ENCODE measurements at regions not wholly inside any gene's neighbourhood (a gene's known extent, or its start where the extent isn't known, plus 50 kb on each side); places are given as distances from the start of the nearest gene placed in this dataset.

- TF ChIP-seq CTCF (IDR thresholded peaks at IDR 0.05; ENCODE audit: control extremely low read depth, extremely low read depth), result no peak
- H3K27ac ChIP-seq (ENCODE audit: low read depth in 1 of 2, low read length in 1 of 2), result no peak overlapping the region
- no peaks in the 10 kb centered on the region for H3K27me3 ChIP-seq (ENCODE audit: control insufficient read depth in 3 of 3, insufficient read depth in 3 of 3, low read length in 2 of 3)
- H3K36me3 ChIP-seq (ENCODE audit: control insufficient read depth in 4 of 4, insufficient read depth in 4 of 4, low read length in 4 of 4), result no peaks in the 10 kb centered on the region
- H3K4me3 ChIP-seq, result no peak overlapping the region
- DNase-seq (no peak), ATAC-seq (ENCODE audit: insufficient read depth, low FRiP score) (no peak)
- no peaks in the 10 kb centered on the region for H3K4me1 ChIP-seq (ENCODE audit: control insufficient read depth in 5 of 5, insufficient read depth in 5 of 5, low read length in 5 of 5)
- WGBS, 2 donors, result 26 to 50% methylated on average over 1 of the region's 1 CpG
- no peak overlapping the region for H3K9ac ChIP-seq (ENCODE audit: insufficient read depth in 1 of 2, low read length in 2 of 2)
- H3K9me3 ChIP-seq (ENCODE audit: control insufficient read depth in 4 of 4, insufficient read depth in 3 of 4, low read length in 3 of 4), result peaks cover 0 to 5% (median under 1%) of the 10 kb centered on the region in 4 donors
Observed at GRCh38 chr4:104983615-104984179, 163.0 kb upstream of the TET2 start.

- 84 to 93% methylated on average over 5 of the region's 5 CpGs for WGBS, 2 donors
Observed at GRCh38 chr4:104986306-104986705, 160.4 kb upstream of the TET2 start.

GRCh38 chr4:104989371-104989770, 157.3 kb upstream of the TET2 start:
- H3K27me3 ChIP-seq (ENCODE audit: control insufficient read depth in 3 of 3, insufficient read depth in 3 of 3, low read length in 2 of 3), result no peaks in the 10 kb centered on the region
- H3K4me1 ChIP-seq (ENCODE audit: control insufficient read depth in 5 of 5, insufficient read depth in 5 of 5, low read length in 5 of 5), result no peaks in the 10 kb centered on the region
- WGBS, 2 donors, result 63 to 81% methylated on average over 4 of the region's 4 CpGs
- no peak overlapping the region for H3K4me3 ChIP-seq
- peaks cover 0 to 9% (median 3%) of the 10 kb centered on the region in 4 donors for H3K9me3 ChIP-seq (ENCODE audit: control insufficient read depth in 4 of 4, insufficient read depth in 3 of 4, low read length in 3 of 4)
- DNase-seq (no peak), ATAC-seq (ENCODE audit: insufficient read depth, low FRiP score) (no peak)
- H3K27ac ChIP-seq (ENCODE audit: low read depth in 1 of 2, low read length in 1 of 2), result no peak overlapping the region
- no peak overlapping the region for H3K9ac ChIP-seq (ENCODE audit: insufficient read depth in 1 of 2, low read length in 2 of 2)
- no peaks in the 10 kb centered on the region for H3K36me3 ChIP-seq (ENCODE audit: control insufficient read depth in 4 of 4, insufficient read depth in 4 of 4, low read length in 4 of 4)
- no peak for TF ChIP-seq CTCF (IDR thresholded peaks at IDR 0.05; ENCODE audit: control extremely low read depth, extremely low read depth)

More at GRCh38 chr4:104986306-104986705, 160.4 kb upstream of the TET2 start:
- Histone ChIP-seq H3K4me3 (no peak overlapping the region), H3K27me3 (ENCODE audit: control insufficient read depth in 3 of 3, insufficient read depth in 3 of 3, low read length in 2 of 3) (no peaks in the 10 kb centered on the region), H3K9ac (ENCODE audit: insufficient read depth in 1 of 2, low read length in 2 of 2) (no peak overlapping the region), H3K9me3 (ENCODE audit: control insufficient read depth in 4 of 4, insufficient read depth in 3 of 4, low read length in 3 of 4) (no peaks in the 10 kb centered on the region), H3K4me1 (ENCODE audit: control insufficient read depth in 5 of 5, insufficient read depth in 5 of 5, low read length in 5 of 5) (no peaks in the 10 kb centered on the region), H3K27ac (ENCODE audit: low read depth in 1 of 2, low read length in 1 of 2) (no peak overlapping the region), H3K36me3 (ENCODE audit: control insufficient read depth in 4 of 4, insufficient read depth in 4 of 4, low read length in 4 of 4) (no peaks in the 10 kb centered on the region)
- DNase-seq (no peak), ATAC-seq (ENCODE audit: insufficient read depth, low FRiP score) (no peak)
- no peak for TF ChIP-seq CTCF (IDR thresholded peaks at IDR 0.05; ENCODE audit: control extremely low read depth, extremely low read depth)

- H3K4me3 ChIP-seq, result no peak overlapping the region
- no peak overlapping the region for H3K9ac ChIP-seq (ENCODE audit: insufficient read depth in 1 of 2, low read length in 2 of 2)
- H3K36me3 ChIP-seq (ENCODE audit: control insufficient read depth in 4 of 4, insufficient read depth in 4 of 4, low read length in 4 of 4), result no peaks in the 10 kb centered on the region
- no peaks in the 10 kb centered on the region for H3K27me3 ChIP-seq (ENCODE audit: control insufficient read depth in 3 of 3, insufficient read depth in 3 of 3, low read length in 2 of 3)
- H3K9me3 ChIP-seq (ENCODE audit: control insufficient read depth in 4 of 4, insufficient read depth in 3 of 4, low read length in 3 of 4), result no peaks in the 10 kb centered on the region
- WGBS, 2 donors, result 96 to 98% methylated on average over 6 of the region's 6 CpGs
- ATAC-seq (ENCODE audit: insufficient read depth, low FRiP score) (no peak), DNase-seq (no peak)
- no peak for TF ChIP-seq CTCF (IDR thresholded peaks at IDR 0.05; ENCODE audit: control extremely low read depth, extremely low read depth)
- H3K27ac ChIP-seq (ENCODE audit: low read depth in 1 of 2, low read length in 1 of 2), result no peak overlapping the region
- peaks cover 0 to 2% (median 0%) of the 10 kb centered on the region in 5 donors for H3K4me1 ChIP-seq (ENCODE audit: control insufficient read depth in 5 of 5, insufficient read depth in 5 of 5, low read length in 5 of 5)
Observed at GRCh38 chr4:105002278-105002677, 144.4 kb upstream of the TET2 start.

Data from lung (tissue), 11 donors.